SHP77 treated with DMSO at 0.1 percent for 48 hours (cell line): ENCODE measurements at regions not wholly inside any gene's neighbourhood (a gene's known extent, or its start where the extent isn't known, plus 50 kb on each side); places are given as distances from the start of the nearest gene placed in this dataset.
"Not testable (repeated sequence)": the region's sequence is repeated elsewhere in the genome, so short reads cannot be mapped to it uniquely, and the experiment has no call there.

Experiments used
- DNase-seq: peaks from one replicate; lab custom pipeline; 2025; lab: John Stamatoyannopoulos, UW

DNA sequence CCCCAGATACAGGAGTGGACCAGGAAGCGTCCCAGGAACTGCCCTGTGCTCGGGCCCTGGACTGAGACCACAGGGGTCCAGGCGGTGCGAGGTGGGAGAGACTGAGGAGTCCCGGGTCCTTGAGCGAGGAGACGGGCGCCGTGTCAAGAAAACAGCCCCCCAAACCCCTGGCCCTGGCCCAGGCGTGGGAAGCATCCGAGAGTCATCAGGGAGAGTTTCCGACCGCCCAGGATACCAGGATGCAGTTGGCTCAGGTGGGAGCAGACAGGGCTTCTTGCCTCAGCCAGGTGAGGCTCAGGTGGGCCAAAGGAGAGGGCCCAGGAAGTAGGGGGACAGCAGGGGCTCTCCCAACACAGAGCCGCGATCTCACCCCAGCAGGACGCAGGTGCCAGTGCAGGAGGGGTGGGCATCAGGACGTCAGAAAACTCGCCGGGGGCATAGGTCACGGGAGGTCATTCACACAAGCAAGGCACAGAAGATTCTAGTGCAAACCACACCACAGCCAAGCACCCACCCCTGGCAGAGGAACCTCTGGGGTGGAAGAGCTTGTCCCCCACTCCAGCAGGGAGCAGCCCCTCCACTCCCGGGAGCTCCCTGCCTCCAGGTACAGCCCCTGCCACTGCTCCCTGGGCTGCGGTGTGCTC, 102.5 kb upstream of the EIF5 start:
- DNase-seq = no peak

DNA sequence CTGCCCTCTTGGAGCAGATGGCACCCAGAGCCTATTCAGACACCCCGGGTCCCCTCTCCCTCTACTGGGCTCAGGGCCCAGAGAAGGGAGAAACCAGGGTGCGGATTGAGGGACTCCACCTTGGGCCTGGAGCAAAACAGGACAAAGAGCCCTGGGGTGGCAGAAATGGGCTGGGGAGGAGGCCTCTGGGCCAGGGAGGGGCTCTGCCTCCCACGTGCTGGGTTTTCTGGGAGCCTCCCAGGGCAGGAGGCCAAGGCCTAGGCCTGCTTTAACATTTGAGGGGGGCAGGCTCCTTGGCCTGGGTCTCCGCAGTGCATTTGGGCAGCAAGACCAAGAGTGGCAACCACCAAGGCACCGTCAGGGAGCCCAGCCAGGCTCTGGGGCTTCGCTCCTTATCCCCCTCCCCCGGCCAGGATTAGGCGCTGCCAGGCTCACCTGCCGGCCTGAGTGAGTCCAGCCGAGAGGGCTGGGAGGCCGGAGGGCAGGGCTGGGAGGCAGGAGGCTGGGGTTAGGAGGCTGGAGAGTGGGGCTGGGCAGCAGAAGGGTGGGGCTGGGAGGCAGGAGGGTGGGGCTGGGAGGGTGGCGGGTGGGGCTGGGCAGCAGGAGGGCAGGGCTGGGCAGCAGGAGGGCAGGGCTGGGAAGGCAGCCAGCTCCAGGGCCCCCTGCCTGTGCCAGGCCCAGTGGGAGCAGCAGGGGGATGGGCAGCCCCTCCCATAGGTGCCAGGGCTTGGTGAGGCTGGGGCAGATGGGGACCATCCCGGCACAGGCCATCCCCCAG, 101.8 kb upstream of the EIF5 start:
- DNase-seq = no peak

DNA sequence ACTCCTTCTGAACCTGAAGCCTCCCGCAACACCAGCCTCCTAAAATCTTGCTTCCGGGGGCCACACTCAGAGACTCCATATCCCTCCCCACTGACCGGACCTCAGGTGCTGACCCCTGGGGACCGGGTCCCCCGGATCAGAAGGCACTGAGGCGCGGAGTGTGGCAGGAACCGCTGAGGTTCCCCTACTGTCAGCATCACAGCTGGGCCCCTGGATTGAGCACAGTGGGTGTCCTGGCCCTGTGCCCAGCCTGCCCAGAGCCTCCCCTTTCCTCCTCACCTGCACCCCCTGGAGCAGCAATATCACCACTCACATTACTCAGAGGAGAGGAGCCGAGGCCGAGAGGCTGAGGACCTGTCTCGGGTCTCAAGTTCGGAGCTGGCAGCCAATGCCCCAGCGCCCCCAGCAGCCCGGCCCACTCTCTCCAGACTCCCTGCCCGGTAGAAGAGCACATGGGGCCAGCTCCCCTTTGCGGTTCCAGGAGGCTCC, 101.2 kb upstream of the EIF5 start:
- no peak for DNase-seq

DNA sequence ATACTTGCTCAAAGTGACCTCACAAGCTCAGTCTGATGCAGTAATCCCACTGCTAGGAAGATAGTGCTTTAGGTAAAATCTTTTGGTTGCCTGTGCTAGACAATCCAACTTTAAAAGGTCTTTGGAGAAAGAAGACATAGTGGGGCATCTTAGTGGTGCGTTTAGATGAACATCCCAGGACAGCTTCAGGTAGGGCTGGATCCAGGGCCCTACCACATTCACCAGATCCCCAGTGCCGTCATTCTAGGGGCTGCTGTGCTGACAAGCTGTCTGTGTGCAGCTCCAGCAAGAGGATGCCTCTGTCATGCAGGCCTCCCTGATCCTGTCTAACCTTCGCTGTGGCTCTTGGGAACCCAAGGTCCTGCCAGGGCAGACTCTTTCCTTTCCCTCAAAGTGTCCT, 100.7 kb upstream of the EIF5 start:
- DNase-seq = no peak

DNA sequence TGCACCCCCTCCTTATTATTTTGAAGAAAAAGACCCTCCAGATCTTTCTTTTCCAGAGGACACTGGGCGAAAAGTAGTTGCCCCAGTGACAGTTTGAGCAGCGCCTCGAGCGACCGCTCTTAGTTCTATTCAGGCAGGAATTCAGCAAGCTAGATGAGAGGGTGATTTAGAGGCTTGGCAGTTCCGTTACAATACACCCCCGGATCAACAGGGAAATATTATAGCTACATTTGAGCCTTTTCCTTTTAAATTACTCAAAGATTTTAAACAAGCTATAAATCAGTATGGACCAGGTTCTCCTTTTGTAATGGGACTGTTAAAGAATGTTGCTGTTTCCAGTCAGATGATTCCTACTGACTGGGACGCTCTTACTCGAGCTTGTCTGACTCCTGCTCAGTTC, 99.2 kb upstream of the EIF5 start:
- not testable (repeated sequence) for DNase-seq

DNA sequence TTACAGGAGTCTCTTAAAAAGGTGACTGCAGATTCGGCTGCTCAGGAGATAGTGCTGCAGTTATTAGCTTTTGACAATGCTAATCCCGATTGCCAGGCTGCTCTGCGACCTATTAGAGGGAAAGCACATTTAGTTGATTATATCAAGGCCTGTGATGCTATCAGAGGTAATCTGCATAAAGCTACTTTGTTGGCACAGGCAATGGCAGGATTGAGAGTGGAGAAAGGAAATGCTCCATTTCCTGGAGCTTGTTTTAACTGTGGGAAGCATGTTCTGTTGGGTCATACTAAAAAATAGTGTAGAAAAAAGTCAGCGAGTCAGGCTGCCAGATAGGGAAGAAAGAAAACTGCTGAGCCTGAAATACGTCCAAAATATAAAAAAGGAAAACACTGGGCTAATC, 98.5 kb upstream of the EIF5 start:
- not testable (repeated sequence) for DNase-seq

DNA sequence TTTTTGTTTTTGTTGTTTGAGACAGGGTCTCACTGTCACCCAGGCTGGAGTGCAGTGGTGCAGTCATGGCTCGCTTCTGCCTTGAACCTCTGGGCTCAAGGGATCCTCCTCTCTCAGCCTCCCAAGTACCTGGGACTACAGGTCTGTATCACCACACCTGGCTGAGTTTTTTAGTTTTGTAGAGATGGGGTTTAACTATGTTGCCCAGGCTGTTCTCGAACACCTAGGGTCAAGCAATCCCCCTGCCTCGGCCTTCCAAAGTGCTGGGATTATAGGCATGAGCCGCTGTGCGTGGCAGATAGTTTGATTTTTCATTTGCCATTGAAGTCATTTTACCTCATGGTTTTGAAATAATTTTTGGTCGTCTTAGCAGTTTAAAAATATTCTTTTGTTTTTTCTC, 94.3 kb upstream of the EIF5 start:
- no peak for DNase-seq

DNA sequence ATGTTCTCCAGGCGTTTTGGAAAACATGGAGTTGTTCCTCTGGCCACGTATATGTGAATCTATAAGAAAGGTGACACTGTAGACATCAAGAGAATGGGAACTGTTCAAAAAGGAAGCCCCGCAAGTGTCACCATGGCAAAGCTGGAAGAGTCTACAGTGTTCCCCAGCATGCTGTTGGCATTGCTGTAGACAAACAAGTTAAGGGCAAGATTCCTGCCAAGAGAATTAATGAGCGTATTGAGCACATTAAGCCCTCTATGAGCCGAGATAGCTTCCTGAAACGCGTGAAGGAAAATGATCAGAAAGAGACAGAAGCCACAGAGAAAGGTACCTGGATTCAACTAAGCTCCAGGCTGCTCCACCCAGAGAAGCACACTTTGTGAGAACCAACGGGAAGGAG, 92.5 kb upstream of the EIF5 start:
- DNase-seq = no peak

DNA sequence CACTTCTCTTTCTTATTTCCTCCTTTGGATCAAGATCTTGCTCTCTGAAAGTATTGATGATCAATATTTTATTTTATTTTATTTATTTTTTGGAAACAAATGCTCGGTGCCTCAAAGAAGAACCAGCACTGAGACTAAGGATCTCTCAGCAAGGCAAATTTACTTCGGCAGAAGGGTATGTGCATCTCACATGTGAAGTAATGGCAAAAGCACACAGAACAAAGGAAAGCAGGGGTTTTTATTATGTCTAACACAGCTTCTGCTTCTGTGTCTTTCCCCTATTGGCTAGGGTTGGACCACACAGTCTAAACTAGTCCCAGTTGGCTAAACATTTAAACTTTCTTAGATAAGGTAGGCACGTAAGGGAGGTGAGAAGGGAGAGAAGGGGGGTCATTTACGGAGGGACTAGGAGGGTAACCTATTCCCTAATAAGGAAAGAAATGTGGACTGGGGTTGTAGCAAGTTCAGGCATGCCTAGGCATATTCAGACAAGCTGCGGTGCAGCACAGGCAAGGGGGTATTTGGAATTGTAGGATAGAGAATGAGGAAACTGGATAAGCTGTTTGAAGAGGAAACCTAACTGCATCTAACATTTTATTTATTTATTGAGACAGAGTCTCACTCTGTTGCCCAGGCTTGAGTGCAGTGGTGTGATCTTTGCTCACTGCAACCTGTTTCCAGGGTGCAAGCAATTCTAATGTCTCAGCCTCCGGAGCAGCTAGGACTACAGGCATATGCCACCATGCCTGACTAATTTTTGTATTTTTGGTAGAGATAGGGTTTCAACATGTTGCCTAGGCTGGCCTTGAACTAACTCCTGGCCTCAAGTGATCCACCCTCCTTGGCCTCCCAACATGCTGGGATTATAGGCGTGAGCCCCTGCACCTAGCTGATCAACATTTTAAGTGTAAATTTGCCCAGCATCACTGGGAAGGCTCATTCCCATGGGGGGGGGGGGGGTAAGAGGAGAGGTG, 90.0 kb upstream of the EIF5 start:
- no peak for DNase-seq

DNA sequence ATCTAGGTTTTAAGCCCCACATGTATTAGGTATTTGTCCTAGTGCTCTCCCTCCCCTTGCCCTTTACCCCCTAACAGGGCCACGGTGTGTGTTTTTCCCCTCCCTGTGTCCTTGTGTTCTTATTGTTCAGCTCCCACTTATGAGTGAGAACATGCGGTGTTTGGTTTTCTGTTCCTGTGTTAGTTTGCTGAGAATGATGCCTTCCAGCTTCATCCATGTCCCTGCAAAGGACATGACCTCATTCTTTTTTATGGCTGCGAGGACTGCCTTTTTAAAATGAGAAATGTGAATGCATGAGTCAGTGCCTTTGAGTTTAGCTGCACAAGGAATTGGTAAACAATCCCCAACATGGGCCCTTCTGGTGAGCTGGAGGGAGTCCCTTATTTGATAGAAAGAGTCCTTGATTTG, 88.4 kb upstream of the EIF5 start:
- DNase-seq = not testable (repeated sequence)

DNA sequence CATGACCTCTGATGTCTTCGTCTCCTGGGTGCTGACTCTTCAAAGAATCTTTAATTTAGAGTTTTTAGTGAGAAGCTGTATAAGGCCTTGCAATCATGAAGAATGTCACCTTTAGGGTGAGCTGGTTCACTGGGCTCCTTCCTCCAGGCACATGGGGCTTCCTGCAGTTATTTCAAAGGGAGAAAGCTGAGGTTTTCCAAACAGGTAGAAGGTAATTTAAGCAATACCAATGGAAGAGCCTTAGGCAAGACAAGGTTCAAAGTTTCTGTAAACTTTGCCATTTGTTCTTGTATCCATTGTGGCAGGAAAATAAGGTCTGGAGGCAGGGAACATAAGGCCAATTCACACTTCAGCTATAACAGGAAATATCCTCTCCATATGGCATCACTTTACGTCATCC, 88.0 kb upstream of the EIF5 start:
- DNase-seq = no peak

DNA sequence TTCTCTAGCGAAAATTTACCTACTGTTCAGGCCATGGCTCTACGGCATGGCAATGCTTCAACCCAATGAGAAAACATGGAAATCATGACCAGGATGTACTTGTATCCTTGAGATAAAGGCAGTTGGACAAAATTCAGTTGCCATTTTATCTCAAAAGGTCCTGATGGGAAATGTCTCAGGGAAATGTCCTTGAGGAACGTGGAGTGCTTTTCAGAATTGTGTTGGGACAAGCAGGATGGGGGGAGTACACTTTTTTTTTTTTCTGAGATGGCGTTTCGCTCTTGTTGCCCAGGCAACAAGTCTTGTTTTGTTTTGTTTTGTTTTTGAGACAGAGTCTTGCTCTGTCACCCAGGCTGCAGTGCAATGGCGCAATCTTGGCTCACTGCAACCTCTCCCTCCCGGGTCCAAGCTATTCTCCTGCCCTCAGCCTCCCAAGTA, 86.8 kb upstream of the EIF5 start:
- no peak for DNase-seq

DNA sequence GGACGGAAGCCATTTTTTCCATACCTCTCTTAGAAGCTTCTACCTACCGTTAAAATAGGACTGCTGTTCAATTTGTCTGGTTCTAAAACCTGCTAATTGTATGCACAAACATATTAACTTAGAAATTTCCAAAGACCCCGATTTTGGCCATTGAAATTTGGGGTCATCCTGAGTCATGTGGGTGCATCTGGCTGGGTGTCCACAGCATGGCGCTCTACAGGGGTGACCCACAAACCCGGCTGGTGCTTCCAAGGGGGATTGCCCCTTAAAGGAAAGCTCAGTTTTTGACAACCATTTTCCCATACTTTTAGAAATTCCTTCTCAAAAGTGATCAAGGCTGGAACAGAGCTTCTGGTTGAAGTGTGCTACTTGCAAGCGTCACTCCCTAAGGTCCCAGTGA, 83.9 kb upstream of the EIF5 start:
- DNase-seq = no peak

DNA sequence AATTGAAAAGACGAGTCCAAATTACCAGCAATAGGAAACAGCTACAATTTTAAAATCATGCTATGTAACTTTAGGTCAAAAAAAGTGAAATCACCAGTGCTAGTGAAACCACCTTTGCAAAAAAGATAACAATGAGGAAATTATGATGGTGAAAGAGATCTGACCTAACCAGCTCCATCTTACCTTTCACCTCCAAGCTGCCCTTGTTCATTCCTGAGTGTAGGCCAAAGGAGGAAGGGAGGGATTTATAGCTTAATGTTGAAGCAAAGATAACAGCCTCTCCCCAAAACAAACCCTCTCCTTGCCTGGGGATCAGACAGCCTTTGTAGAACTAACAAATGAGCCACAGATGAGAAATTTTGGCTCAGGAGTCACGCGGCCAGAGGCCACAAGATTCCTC, 83.2 kb upstream of the EIF5 start:
- DNase-seq = no peak

DNA sequence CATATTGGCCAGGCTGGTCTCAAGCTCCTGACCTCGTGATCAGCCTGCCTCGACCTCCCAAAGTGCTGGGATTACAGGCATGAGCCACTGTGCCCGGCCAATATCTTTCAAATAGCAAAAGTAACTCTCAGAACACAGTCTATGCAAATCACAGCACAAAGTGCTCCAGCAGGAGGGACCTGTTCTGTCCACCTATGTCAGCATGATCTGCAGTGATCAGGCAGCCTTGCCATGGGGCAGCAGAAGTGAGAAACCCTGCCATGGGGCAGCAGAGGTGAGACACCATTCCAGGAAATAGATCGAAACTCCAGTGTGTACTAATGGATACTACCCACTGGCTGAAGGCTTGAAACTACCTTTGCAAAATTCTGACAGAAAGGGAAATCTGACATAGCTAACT, 78.5 kb upstream of the EIF5 start:
- no peak for DNase-seq

DNA sequence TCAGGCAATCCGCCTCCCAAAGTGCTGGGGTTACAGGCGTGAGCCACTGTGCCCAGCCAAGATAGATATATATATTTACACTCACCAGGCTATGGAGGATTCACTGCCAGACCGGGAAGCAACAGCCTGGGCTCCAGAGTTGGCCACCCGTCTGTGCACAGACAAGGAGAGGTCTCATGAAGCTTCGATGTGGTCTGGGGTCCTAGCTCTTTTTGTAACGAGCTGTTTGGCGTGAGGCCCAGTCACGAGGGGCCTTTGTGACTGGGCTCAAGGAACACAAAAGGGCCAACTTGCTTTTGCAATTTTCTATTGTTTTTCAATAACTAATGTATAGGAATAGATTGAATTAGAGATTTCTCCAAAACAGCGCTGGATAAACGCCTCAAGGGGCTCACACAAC, 77.6 kb upstream of the EIF5 start:
- no peak for DNase-seq

DNA sequence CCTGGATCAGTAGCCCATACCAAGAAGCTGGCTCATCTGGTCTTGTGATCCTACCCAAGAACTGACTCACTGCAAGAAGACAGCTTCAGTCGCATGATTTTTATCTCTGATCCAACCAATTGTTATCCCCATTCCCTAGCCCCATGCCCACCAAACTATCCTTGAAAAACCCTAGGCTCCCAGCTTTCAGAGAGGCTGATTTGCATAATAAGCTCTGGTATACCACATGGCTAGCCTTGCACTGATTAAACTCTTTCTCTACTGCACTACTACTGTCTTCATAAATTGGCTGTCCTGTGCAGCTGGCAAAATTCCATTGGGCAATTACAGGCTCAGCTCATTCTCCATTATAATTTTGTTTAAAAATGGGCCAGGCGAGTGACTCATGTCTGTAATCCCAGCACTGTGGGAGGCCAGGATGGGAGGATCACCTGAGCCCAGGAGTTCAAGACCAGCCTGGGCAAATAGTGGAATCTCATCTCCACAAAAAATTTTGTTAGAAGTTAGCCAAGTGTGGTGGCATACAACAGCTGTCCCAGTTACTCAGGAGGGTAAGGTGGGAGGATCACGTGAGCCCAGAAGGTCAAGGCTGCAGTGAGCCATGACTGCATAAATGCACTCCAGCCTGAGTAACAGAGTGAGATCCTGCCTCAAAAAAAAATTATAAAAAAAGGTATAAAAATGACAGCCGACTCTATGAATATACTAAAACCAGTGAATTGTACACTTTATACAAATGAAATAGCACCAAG, 76.7 kb upstream of the EIF5 start:
- no peak for DNase-seq

DNA sequence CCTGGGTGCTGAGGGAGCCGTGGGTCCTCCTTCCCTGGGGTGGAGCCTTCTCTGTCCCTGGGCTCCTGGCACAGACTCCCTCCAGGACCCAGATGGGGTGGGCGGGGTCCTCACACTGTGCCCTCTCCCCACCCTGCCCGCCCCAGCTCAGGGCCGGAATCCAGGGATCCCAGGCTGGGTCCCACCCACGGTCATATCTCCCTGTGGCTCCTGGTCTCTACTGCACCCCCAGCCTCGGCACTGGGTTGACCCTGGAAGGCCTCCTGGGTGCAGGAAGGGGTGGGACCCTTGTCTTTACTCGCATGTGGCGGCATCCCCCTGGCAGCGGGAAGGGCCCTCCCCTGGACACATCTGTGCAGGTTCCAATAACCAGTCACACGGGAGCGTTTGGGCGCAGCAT, 75.8 kb upstream of the EIF5 start:
- no peak for DNase-seq

DNA sequence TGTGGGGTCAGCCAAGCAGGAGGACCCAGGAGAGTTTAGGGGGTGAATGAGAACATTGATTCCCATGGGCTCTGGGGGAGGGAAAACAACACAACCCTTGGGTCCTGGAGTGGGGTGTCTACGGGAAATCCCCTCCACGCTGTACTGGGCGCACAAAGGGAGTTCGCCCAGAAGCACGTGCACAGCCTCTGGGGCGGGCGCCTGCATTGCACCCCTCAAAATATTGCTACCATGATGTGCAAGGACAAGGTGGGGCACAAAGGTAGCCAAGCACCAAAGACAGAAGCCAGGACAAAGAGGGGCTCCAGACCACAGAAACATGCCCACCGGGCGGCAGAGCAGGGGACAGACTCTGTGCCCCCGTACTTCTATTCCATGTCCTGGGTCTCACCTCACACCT, 74.9 kb upstream of the EIF5 start:
- no peak for DNase-seq

DNA sequence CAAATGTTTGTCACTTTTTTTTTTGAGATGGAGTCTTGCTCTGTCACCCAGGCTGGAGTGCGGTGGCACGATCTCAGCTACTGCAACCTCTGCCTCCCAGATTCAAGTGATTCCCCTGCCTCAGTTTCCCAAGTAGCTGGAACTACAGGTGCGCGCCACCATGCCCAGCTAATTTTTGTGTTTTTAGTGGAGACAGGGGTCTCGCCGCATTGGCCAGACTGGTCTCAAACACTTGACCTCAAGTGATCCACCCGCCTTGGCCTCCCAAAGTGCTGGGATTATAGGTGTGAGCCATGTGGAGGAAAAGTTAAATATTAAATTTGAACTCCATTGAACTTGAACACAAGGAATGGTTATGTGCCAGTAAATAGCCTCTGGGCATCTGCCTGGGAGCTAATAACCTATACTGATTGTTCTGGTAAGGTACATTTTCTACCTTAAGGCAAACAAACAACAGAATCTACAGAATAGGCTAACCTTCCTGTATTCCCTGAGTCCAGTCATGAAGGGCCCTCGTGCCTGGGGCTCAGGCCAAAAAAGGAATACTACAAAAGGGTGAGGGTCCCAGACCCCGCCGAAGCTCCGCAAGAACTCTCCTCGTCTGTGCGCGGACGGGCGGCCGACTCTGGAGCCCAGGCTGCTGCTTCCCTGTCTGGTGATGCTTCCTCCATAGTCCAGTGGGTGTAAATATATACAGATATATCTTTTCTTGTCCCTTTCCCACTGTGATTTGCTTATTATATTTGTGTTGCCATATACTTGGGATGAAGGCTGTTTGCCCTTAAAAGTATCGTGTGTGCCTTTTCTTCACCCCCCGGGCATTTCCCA, 74.0 kb upstream of the EIF5 start:
- no peak for DNase-seq

DNA sequence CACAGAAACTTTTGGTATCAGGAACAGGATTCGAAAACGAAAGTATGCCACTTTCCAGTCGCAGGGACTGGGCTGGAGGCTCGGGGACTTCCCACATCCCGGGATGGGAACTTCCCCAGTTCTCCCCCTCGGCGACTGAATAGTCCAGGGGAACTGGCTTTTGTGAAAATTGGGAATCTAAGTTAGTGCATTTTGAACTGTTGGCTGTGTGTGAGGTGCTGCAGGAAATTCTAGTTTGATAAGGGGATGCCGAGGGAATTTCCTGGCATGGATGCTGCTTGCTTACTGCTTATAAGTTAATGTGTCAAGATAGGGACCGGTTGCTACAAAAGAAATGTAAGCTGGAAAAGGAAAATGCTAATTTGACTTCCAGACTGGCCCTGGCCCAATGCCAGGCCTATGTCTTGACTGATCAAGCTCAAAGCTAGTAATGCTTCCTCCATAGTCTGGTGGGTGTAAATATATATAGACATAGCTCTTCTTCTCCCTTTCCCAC, 73.4 kb upstream of the EIF5 start:
- no peak for DNase-seq
